Mesothelial cell of epicardium (in vitro differentiated cells): ENCODE measurements at regions not wholly inside any gene's neighbourhood (a gene's known extent, or its start where the extent isn't known, plus 50 kb on each side); places are given as distances from the start of the nearest gene placed in this dataset.

Source experiments
- DNase-seq, 2 experiments: peaks; one replicate each; pipeline ENCODE4 v3.0.0; 2021; ENCODE audit warnings: low spot score in 2 of 2; ENCODE audit not compliant: unreplicated experiment in 2 of 2
- H3K27ac Mint-ChIP-seq: 2 replicates; pipeline ENCODE4 v1.8.0; 2021; ENCODE audit warnings: mixed read lengths
- H3K27me3 Mint-ChIP-seq: 2 replicates; pipeline ENCODE4 v1.8.0; 2021; ENCODE audit warnings: low read depth, mixed read lengths
- H3K36me3 Mint-ChIP-seq: 2 replicates; pipeline ENCODE4 v1.8.0; 2021; ENCODE audit warnings: mixed read lengths
- H3K4me1 Mint-ChIP-seq: 2 replicates; pipeline ENCODE4 v1.8.0; 2021; ENCODE audit warnings: mixed read lengths
- H3K4me3 Mint-ChIP-seq: 2 replicates; pipeline ENCODE4 v1.8.0; 2021; ENCODE audit warnings: mild to moderate bottlenecking, moderate library complexity, mixed read lengths
- H3K9me3 Mint-ChIP-seq: 2 replicates; pipeline ENCODE4 v1.8.0; 2021; ENCODE audit warnings: mixed read lengths
- CTCF ChIP-seq: fragments of 200-600 bp; sonication (generic); IDR thresholded peaks from one replicate; pipeline ENCODE4 v1.5.0; 2021; ENCODE audit warnings: antibody characterized with exemption; ENCODE audit not compliant: unreplicated experiment

- Mint-ChIP-seq H3K27ac (no peak overlapping the region), H3K9me3 (peaks cover 42% of the 10 kb centered on the region), H3K4me1 (no peaks in the 10 kb centered on the region), H3K27me3 (no peaks in the 10 kb centered on the region), H3K36me3 (peaks cover 5% of the 10 kb centered on the region), H3K4me3 (no peak overlapping the region)
- no peak for DNase-seq
- no peak for TF ChIP-seq CTCF
These were observed 183.9 kb downstream of the ALG10 start for GRCh38 chr12:34206061-34206785.

- Mint-ChIP-seq H3K4me1 (no peaks in the 10 kb centered on the region), H3K4me3 (no peak overlapping the region), H3K27ac (no peak overlapping the region), H3K27me3 (no peaks in the 10 kb centered on the region), H3K36me3 (peaks cover 5% of the 10 kb centered on the region), H3K9me3 (peaks cover 40% of the 10 kb centered on the region)
- no peak for DNase-seq
- no peak for TF ChIP-seq CTCF
These were observed 185.6 kb downstream of the ALG10 start for GRCh38 chr12:34207858-34208257.

GRCh38 chr12:34208331-34209258 is 186.3 kb downstream of the ALG10 start:
- H3K4me3 Mint-ChIP-seq: no peak overlapping the region
- no peak for TF ChIP-seq CTCF
- H3K27me3 Mint-ChIP-seq: no peaks in the 10 kb centered on the region
- peaks cover 5% of the 10 kb centered on the region for H3K36me3 Mint-ChIP-seq
- no peak for DNase-seq
- H3K4me1 Mint-ChIP-seq: no peaks in the 10 kb centered on the region
- H3K9me3 Mint-ChIP-seq: peaks cover 36% of the 10 kb centered on the region
- no peak overlapping the region for H3K27ac Mint-ChIP-seq

- Mint-ChIP-seq H3K27me3 (no peaks in the 10 kb centered on the region), H3K4me1 (no peaks in the 10 kb centered on the region), H3K36me3 (peaks cover 5% of the 10 kb centered on the region), H3K9me3 (peaks cover 37% of the 10 kb centered on the region), H3K4me3 (no peak overlapping the region), H3K27ac (no peak overlapping the region)
- no peak for DNase-seq
- no peak for TF ChIP-seq CTCF
These were observed 187.1 kb downstream of the ALG10 start for GRCh38 chr12:34209259-34209835.

GRCh38 chr12:34210183-34210582 is 187.9 kb downstream of the ALG10 start:
- H3K4me1 Mint-ChIP-seq: no peaks in the 10 kb centered on the region
- H3K27ac Mint-ChIP-seq: no peak overlapping the region
- H3K9me3 Mint-ChIP-seq: peaks cover 38% of the 10 kb centered on the region
- no peak for TF ChIP-seq CTCF
- H3K27me3 Mint-ChIP-seq: no peaks in the 10 kb centered on the region
- no peak for DNase-seq
- no peak overlapping the region for H3K4me3 Mint-ChIP-seq
- H3K36me3 Mint-ChIP-seq: peaks cover 5% of the 10 kb centered on the region
